ENCODE measurements at regions not wholly inside any gene's neighbourhood (a gene's known extent, or its start where the extent isn't known, plus 50 kb on each side); places are given as distances from the start of the nearest gene placed in this dataset.

GRCh38 chr12:75702477-75703093, 191.2 kb upstream of the KRR1 start:
- H2AFZ ChIP-seq (ENCODE audit: low read length), result no peak overlapping the region
- H3K4me3 ChIP-seq (replicated peaks in 1 of 3; ENCODE audit: insufficient read depth in 1 of 3, low read depth in 2 of 3, low read length in 3 of 3), result no peak overlapping the region
- no peaks in the 10 kb centered on the region for H3K79me2 ChIP-seq (ENCODE audit: insufficient read depth, low read length)
- TF ChIP-seq ZNF850 (CRISPR knock-in tag; conservative IDR thresholded peaks at IDR 0.05) (no peak), HNRNPK (IDR thresholded peaks at IDR 0.05; ENCODE audit: low read depth, low read length, poor library complexity, severe bottlenecking) (peak; percentile 94), PCBP1 (IDR thresholded peaks at IDR 0.05; ENCODE audit: borderline replicate concordance, low read depth, low read length) (0 out of 2 replicates have a peak, but pooled peaks have one; percentile 47), FOXP4 (CRISPR knock-in tag; IDR thresholded peaks at IDR 0.05) (no peak)
- 43% methylated on average over 5 of the region's 5 CpGs for WGBS (ENCODE audit: low lambda C conversion rate)
- H3K27me3 ChIP-seq (ENCODE audit: control insufficient read depth in 1 of 2, insufficient read depth in 2 of 2, low read length in 2 of 2), result no peaks in the 10 kb centered on the region
- H3K4me2 ChIP-seq (ENCODE audit: low read depth, low read length), result no peak overlapping the region
- BruUV-seq (replicated peaks), result no TSS peak
- FAIRE-seq (no peak), DNase-seq (ENCODE audit: low spot score) (no peak), ATAC-seq (no peak)
- in situ Hi-C loops (cut with HindIII; ENCODE audit: extremely low pct_ligation_motif_present, low pct_unique_long_range_greater_than_20kb), result no loop called here
- peaks cover 26% of the 10 kb centered on the region for H3K4me1 ChIP-seq (ENCODE audit: insufficient read depth, low read length)
- no peak overlapping the region for H3K27ac ChIP-seq (ENCODE audit: extremely low read length, insufficient read depth, low read length)
- no peaks in the 10 kb centered on the region for H3K36me3 ChIP-seq (replicated peaks in 1 of 2; ENCODE audit: control insufficient read depth in 1 of 2, insufficient read depth in 2 of 2, low read length in 2 of 2)
- no peak overlapping the region for H3K9ac ChIP-seq (ENCODE audit: insufficient read depth, low read depth, low read length)
- no peaks in the 10 kb centered on the region for H3K9me3 ChIP-seq (ENCODE audit: low read length)
- ChIA-PET CTCF (ENCODE audit: low intra/inter-chr PET ratio, low total read pairs) (no interaction called here), POLR2A (no interaction called here)
- H4K20me1 ChIP-seq (ENCODE audit: insufficient read depth, low read length), result no peaks in the 10 kb centered on the region
- intact Hi-C loops (cut with micrococcal nuclease; ENCODE audit: unreplicated experiment), result no loop called here

- Histone ChIP-seq H3K79me2 (ENCODE audit: insufficient read depth, low read length) (no peaks in the 10 kb centered on the region), H3K4me2 (ENCODE audit: low read depth, low read length) (no peak overlapping the region)
- TF ChIP-seq RFX1 (IDR thresholded peaks at IDR 0.05) (no peak), ZNF296 (CRISPR knock-in tag; conservative IDR thresholded peaks at IDR 0.05) (no peak), MLX (CRISPR knock-in tag; IDR thresholded peaks at IDR 0.05) (no peak), MYC (CRISPR knock-in tag; IDR thresholded peaks at IDR 0.05; ENCODE audit: borderline replicate concordance) (no peak), NRL (CRISPR knock-in tag; IDR thresholded peaks at IDR 0.05; ENCODE audit: borderline replicate concordance) (no peak), THAP11 (CRISPR knock-in tag; IDR thresholded peaks at IDR 0.05) (no peak), HOMEZ (CRISPR knock-in tag; IDR thresholded peaks at IDR 0.05; ENCODE audit: low read depth) (no peak), ZNF678 (CRISPR knock-in tag; IDR thresholded peaks at IDR 0.05) (no peak), ZBTB14 (CRISPR knock-in tag; IDR thresholded peaks at IDR 0.05) (no peak), ZFAT (CRISPR knock-in tag; conservative IDR thresholded peaks at IDR 0.05) (no peak), CBX5 (CRISPR knock-in tag; IDR thresholded peaks at IDR 0.05; ENCODE audit: borderline replicate concordance) (no peak)
Measured at GRCh38 chr12:75701859-75702258, 190.4 kb upstream of the KRR1 start.

More at GRCh38 chr12:75701859-75702258, 190.4 kb upstream of the KRR1 start:
- CTCF ChIA-PET (ENCODE audit: low intra/inter-chr PET ratio, low total read pairs), result no interaction called here
- in situ Hi-C loops (cut with HindIII; ENCODE audit: extremely low pct_ligation_motif_present, low pct_unique_long_range_greater_than_20kb), result no loop called here
- DNase-seq (ENCODE audit: low spot score) (no peak), ATAC-seq (no peak), FAIRE-seq (no peak)
- Histone ChIP-seq H3K9me3 (ENCODE audit: low read length) (no peaks in the 10 kb centered on the region), H3K9ac (ENCODE audit: insufficient read depth, low read depth, low read length) (no peak overlapping the region), H3K36me3 (replicated peaks in 1 of 2; ENCODE audit: control insufficient read depth in 1 of 2, insufficient read depth in 2 of 2, low read length in 2 of 2) (no peaks in the 10 kb centered on the region), H3K27me3 (ENCODE audit: control insufficient read depth in 1 of 2, insufficient read depth in 2 of 2, low read length in 2 of 2) (no peaks in the 10 kb centered on the region), H3K27ac (ENCODE audit: extremely low read length, insufficient read depth, low read length) (no peak overlapping the region), H3K4me3 (replicated peaks in 1 of 3; ENCODE audit: insufficient read depth in 1 of 3, low read depth in 2 of 3, low read length in 3 of 3) (no peak overlapping the region), H4K20me1 (ENCODE audit: insufficient read depth, low read length) (no peaks in the 10 kb centered on the region), H3K4me1 (ENCODE audit: insufficient read depth, low read length) (peaks cover 19% of the 10 kb centered on the region), H2AFZ (ENCODE audit: low read length) (no peak overlapping the region)
- intact Hi-C loops (cut with micrococcal nuclease; ENCODE audit: unreplicated experiment), result no loop called here
- 91% methylated on average over 2 of the region's 2 CpGs for WGBS (ENCODE audit: low lambda C conversion rate)
- BruUV-seq (replicated peaks), result no TSS peak
- POLR2A ChIA-PET, result no interaction called here
